ENCODE measurements at regions not wholly inside any gene's neighbourhood (a gene's known extent, or its start where the extent isn't known, plus 50 kb on each side); places are given as distances from the start of the nearest gene placed in this dataset.

GRCh38 chr4:148795156-148795864 lies 353.1 kb upstream of the NR3C2 start:
- DNase-seq: no peak

DNA sequence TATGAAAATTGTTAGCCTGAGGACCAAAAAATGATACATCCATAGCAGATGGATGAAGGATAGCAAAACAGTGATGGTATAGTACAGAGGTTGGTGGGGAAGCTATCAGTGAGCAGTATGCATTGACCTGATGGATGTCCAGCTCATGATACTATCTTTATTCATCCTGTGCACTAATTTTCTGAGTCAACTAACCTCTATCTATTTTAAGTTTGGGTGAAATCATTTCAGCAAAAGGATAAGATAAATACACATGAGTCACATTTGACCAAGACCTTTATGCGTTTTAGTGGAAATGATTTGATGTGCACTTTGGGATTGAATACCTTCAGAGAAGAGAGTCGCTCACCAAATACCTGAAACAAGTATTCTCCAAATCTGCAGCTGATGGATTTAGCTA lies 351.0 kb upstream of the NR3C2 start:
- no peak for DNase-seq

DNA sequence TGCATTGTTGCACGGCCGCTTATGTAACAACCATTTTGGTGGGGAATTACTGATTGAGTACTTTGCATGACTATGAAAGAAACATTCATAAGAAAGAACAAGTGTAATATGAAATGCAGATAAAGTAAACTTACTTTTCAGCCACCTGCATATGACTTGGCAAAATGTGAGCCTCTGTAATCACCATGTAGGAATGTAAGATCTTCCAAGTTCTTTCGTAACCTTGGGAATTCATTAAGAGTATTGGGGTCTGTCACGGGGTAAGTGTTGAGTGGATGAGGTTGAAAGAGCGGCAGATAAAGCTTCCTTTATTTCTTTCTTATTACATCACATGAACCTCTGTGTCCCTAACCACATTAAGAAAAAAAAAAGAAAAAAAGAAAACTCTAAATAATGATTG lies 348.5 kb upstream of the NR3C2 start:
- DNase-seq: no peak

DNA sequence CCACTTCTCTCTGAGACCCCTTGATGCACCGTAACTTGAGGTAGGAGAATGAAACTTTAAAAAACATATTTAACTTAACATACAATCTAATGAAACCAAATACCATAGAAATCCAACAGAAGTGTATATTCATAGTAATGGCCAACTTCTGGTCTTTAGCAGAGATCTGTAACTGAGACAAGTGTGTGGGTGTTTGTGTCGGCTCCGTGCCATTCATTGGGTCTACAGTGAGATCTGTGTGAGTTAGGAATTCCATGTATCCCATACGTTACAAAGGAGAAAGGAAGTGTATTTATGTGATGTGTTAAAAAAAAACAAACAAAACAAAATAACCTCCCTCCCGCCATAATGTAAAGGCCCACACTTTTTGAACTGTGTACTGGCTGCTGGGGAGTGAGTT lies 348.0 kb upstream of the NR3C2 start:
- no peak for DNase-seq

DNA sequence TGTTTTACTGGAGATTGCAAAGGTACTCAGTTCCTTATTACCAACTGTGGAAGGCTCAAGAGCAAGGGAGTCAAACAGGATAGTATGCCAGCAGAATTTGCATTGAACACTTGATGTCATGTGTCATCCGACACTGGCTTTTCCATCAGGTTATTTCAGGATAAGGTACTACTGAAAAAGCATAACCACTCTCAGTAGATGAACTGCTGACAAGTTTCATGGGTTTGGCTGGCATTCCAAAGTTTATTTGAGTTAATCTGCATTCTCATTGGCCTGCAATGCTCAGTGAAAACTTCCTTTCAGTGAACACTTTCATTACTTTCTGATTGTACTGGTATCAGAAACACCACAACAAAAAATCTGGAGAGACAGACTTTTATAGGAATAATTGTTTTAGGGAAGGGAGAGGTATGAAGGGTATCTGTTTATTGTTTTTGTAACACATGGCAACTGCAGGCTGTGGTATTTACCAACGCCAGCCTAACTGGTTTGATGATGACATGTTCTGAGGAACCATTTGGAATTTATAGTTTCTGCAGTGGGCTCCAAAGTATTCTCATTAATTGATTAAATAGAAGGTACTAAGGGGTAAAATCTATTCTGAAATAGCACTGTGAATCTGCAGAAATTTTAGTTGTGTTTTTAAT lies 345.7 kb upstream of the NR3C2 start:
- peak; percentile 3 for DNase-seq

GRCh38 chr4:148787285-148787684 lies 345.1 kb upstream of the NR3C2 start:
- DNase-seq: no peak

GRCh38 chr4:148786699-148787098 lies 344.5 kb upstream of the NR3C2 start:
- peak; percentile 0 for DNase-seq

DNA sequence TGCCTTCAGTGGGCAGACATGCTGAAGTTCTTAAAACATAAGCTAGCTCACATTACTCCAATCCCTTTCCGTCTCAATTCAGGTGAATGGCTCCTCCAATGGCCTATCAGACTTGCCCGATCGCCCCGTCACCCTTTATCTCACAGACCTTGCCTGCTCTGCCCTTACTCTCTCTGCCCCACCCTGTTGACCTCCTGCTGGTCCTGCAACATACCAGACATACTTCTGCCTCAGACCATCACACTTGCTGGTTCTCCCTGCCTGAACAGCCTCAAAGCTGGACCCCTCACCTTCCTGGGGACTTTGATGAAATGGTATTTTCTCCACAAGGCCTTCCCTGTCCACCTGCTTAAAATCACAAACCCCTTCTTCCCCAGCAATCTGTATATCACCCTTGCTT lies 340.1 kb upstream of the NR3C2 start:
- no peak for DNase-seq

- no peak for DNase-seq
Measured at GRCh38 chr4:148780426-148781005, 338.3 kb upstream of the NR3C2 start.

GRCh38 chr4:148779771-148780170 lies 337.6 kb upstream of the NR3C2 start:
- no peak for DNase-seq

DNA sequence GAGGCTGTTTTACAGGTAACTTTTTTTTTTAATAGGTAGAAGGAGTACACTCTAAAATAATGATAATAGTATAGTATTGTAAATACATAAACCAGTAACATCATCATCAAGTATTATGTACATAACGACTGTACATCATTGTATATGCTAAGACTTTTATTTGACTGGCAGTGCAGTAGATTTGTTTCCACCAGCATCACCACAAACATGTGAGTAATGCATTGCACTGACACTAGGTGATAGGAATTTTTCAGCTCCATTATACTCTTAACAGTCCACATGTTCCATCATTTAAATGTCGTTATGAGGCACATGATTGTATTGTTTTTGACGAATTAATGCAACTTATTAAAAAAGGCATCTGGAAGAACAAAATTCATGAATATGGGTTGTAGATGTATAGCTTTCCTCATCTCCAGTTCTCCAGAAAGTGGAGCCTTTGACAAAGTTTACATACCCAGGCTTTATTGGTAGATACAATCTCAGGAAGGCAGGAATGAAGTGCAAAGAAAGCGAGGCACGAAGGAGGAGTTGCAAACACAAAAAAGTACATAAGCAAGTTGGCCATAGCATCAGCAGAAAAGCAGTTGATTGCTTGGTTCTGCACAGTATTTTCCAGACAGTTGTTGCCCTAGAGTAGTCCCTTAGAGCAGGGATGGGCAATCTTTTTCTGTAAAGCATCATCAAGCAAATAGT lies 336.9 kb upstream of the NR3C2 start:
- no peak for DNase-seq

- no peak for DNase-seq
Measured at GRCh38 chr4:148776941-148777340, 334.7 kb upstream of the NR3C2 start.

- DNase-seq: no peak
Measured at GRCh38 chr4:148774134-148774533, 331.9 kb upstream of the NR3C2 start.

GRCh38 chr4:148773313-148773712 lies 331.1 kb upstream of the NR3C2 start:
- no peak for DNase-seq

GRCh38 chr4:148770848-148771247 lies 328.6 kb upstream of the NR3C2 start:
- no peak for DNase-seq

- DNase-seq: peak; percentile 0
Measured at GRCh38 chr4:148770377-148770776, 328.2 kb upstream of the NR3C2 start.

DNA sequence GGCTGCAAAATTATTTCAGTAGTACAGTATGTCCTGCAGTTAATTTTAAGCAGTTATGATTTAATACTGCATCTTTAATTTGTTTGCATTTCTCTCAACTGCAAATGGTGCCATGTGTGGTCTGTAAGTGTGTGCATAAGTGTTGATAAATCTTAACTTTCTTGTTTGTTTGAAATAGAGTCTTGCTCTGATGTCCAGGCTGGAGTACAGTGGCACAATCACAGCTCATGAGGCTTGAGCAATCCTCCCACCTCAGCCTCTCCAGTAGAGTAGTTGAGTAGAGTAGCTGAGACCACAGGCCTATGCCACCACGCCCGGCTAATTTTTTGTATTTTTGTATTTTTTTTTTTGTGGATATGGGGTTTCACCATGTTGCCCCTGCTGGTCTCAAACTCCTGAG lies 322.5 kb upstream of the NR3C2 start:
- DNase-seq: no peak

DNA sequence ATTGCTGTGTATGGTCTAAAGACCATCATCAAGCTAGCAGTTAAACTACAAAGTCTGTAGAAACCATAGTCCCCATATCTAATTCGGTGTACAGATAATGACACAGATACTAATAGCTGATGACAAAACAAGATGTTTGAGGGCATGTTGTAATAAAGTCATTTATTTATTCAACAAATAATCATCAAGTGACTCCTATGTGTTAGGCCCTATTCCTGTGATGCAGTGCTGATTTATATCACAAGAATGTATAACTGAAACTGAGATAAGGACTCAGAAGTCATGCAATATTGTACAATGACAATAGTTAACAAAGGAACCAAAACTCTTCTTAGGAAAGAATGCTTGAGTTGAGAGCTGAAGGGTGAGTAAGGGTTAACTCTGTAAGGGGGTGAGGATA lies 315.0 kb upstream of the NR3C2 start:
- no peak for DNase-seq

GRCh38 chr4:148749403-148749802 lies 307.2 kb upstream of the NR3C2 start:
- DNase-seq: no peak

GRCh38 chr4:148747721-148748268 lies 305.6 kb upstream of the NR3C2 start:
- DNase-seq: no peak

DNA sequence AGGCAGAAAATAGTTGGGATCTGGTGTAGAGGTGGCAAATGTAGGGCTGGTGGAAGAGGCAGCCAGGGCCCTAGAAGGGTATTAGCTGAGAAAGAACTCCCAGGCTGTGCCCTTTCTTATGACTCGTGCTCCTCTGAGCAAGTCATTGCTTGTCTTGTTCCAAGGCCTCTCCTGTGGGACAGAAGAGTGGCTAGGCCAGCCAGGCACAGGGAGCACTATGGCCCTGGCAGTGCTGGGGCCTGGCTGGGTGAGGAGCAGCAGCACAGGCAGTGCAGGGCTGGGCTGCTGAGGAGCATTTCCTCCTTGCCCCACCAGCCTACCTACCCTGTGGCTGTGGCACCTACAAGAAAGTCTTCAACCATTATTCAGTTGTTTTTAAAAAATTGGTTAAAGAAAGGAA lies 298.5 kb upstream of the NR3C2 start:
- no peak for DNase-seq

DNA sequence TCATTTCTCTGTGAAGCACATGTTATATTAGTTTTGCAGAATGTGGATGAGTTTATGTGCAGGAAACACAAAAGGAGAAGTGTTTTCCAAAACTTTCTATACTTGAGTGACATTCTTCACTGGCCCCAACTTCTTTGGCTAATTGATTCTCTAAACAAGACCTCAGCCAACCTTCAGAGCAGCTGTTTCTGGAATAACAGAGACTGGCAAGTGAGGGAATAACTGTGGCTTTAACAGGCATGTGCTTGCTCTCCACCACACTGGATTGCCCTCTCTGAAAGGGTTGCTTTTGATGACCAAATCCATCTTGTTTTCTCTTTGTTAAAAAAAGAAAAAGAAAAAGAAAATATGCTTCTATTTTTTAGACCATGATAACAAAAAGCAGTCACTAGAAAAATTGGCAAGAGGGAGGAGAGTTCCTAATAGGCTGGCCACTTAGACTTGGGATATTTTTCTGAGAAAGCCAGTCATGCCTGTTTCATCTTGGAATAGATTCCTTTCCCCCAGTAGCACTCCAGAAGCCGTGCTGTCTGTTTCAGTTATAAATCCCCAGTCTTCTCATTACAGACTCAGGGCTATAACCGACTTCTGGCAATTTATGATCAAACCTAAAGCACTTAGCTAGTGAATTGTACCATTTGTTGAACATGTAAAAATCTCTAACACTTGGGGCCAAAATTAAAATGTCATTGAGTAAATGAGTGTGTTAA lies 295.0 kb upstream of the NR3C2 start:
- no peak for DNase-seq

All from NCI-H82 (cell line).